A549 (cell line): ENCODE measurements at regions not wholly inside any gene's neighbourhood (a gene's known extent, or its start where the extent isn't known, plus 50 kb on each side); places are given as distances from the start of the nearest gene placed in this dataset.

Source experiments
- ATAC-seq, 2 experiments: fragments of 200-7000 bp in 1 of 2; fragments of >200 bp in 1 of 2; cut with Nextera tagmentation in 1 of 2; cut with Tn5 transposase in 1 of 2; 3 replicates each; pipeline versions ENCODE4 v1.8.0 to v1.9.1; 2018 to 2020; ENCODE audit warnings: mild to moderate bottlenecking in 1 of 2, moderate library complexity in 1 of 2
- CTCF ChIA-PET: fragments of 300-600 bp; sonication (Branson Sonifier 250); formaldehyde crosslinking; extraction: SDS; loops from one replicate; lab custom pipeline; 2021; ENCODE audit warnings: antibody characterized with exemption, inconsistent platforms; lab: Yijun Ruan, JAX
- POLR2A ChIA-PET: fragments of 350-600 bp; formaldehyde crosslinking; extraction: SDS; loops from one replicate; lab custom pipeline; 2021; ENCODE audit warnings: antibody characterized with exemption, inconsistent platforms; lab: Yijun Ruan, JAX
- DNase-seq, 2 experiments: peaks; one replicate each; pipeline versions ENCODE4 v3.0.0 to v3.0.0-alpha.2; 2011 to 2016; ENCODE audit warnings: low read depth in 1 of 2, low spot score in 1 of 2
- FAIRE-seq: peaks from 2 replicates; lab custom pipeline; 2011; peaks lifted over from hg19 to GRCh38; lab: Jason Lieb, UNC
- H3K27ac ChIP-seq, 2 experiments: fragments of >200 bp; sonication (Bioruptor Twin); formaldehyde crosslinking; 3 replicates each; pipeline ENCODE4 v1.5.1; 2016 to 2017
- H3K4me1 ChIP-seq: fragments of >200 bp; sonication (Bioruptor Twin); formaldehyde crosslinking; 3 replicates; pipeline ENCODE4 v1.6.1; 2016
- H3K4me2 ChIP-seq: fragments of >200 bp; sonication (Bioruptor Twin); formaldehyde crosslinking; 3 replicates; pipeline ENCODE4 v1.6.1; 2016
- H3K4me3 ChIP-seq: fragments of >200 bp; sonication (Bioruptor Twin); formaldehyde crosslinking; 3 replicates; pipeline ENCODE4 v1.5.1; 2016
- H3K9me3 ChIP-seq: fragments of >200 bp; sonication (Bioruptor Twin); formaldehyde crosslinking; 3 replicates; pipeline ENCODE4 v1.6.1; 2016
- CBX2 ChIP-seq: fragments of 200-600 bp; sonication (generic); IDR thresholded peaks from 2 replicates; pipeline ENCODE4 v1.6.1; 2016; ENCODE audit warnings: low read depth, mild to moderate bottlenecking, borderline replicate concordance
- CBX8 ChIP-seq: fragments of 200-600 bp; sonication (generic); IDR thresholded peaks from 2 replicates; pipeline ENCODE4 v1.6.1; 2016
- CEBPB ChIP-seq, 2 experiments: fragments of >200 bp in 1 of 2; sonication (Bioruptor Twin) in 1 of 2; formaldehyde crosslinking in 1 of 2; IDR thresholded peaks; 2 replicates each; pipeline ENCODE4 v1.6.1; 2012 to 2016
- CHD4 ChIP-seq: fragments of 200-600 bp; sonication (generic); IDR thresholded peaks from 2 replicates; pipeline ENCODE4 v1.6.1; 2016; ENCODE audit warnings: antibody characterized with exemption, mild to moderate bottlenecking, borderline replicate concordance
- EHMT2 ChIP-seq: fragments of 200-600 bp; sonication (generic); IDR thresholded peaks from 2 replicates; pipeline ENCODE4 v1.6.1; 2016; ENCODE audit warnings: antibody characterized with exemption, low read depth, mild to moderate bottlenecking, moderate library complexity
- ELK1 ChIP-seq: fragments of 150-350 bp; IDR thresholded peaks from 2 replicates; pipeline ENCODE4 v1.6.1; 2014; ENCODE audit warnings: low read depth, mild to moderate bottlenecking, low read length
- EP300 ChIP-seq, 2 experiments: fragments of >200 bp; sonication (Bioruptor Twin); formaldehyde crosslinking; IDR thresholded peaks; 2 replicates in 1 of 2; 3 replicates in 1 of 2; pipeline ENCODE4 v1.6.1; 2016 to 2017
- ESRRA ChIP-seq: fragments of 150-350 bp; IDR thresholded peaks from 2 replicates; pipeline ENCODE4 v1.6.1; 2014; ENCODE audit warnings: mild to moderate bottlenecking, low read length, borderline replicate concordance
- FOSB ChIP-seq: fragments of 250-450 bp; sonication (Bioruptor Pico); IDR thresholded peaks from 2 replicates; pipeline ENCODE4 v1.5.0; 2020; ENCODE audit warnings: mild to moderate bottlenecking, moderate library complexity
- FOSL2 ChIP-seq, 2 experiments: fragments of 450-650 bp in 1 of 2; fragments of >200 bp in 1 of 2; sonication (Bioruptor Twin) in 1 of 2; formaldehyde crosslinking; IDR thresholded peaks; 2 replicates each; pipeline versions ENCODE4 v1.5.0 to v1.6.1; 2016 to 2020; ENCODE audit warnings: mild to moderate bottlenecking in 1 of 2, moderate library complexity in 1 of 2
- FOXS1 ChIP-seq: fragments of 250-450 bp; sonication (Bioruptor Pico); IDR thresholded peaks from 2 replicates; pipeline ENCODE4 v1.5.0; 2020; ENCODE audit warnings: mild to moderate bottlenecking, moderate library complexity
- HDAC2 ChIP-seq: fragments of 200-600 bp; sonication (generic); IDR thresholded peaks from 2 replicates; pipeline ENCODE4 v1.6.1; 2016
- HEYL ChIP-seq: fragments of 250-450 bp; sonication (Bioruptor Pico); IDR thresholded peaks from 2 replicates; pipeline ENCODE4 v1.8.0; 2021; ENCODE audit warnings: mild to moderate bottlenecking, moderate library complexity
- HMGXB4 ChIP-seq: fragments of 250-450 bp; sonication (Bioruptor Pico); IDR thresholded peaks from 2 replicates; pipeline ENCODE4 v1.5.0; 2021; ENCODE audit warnings: mild to moderate bottlenecking, moderate library complexity, borderline replicate concordance
- JUNB ChIP-seq: fragments of >200 bp; sonication (Bioruptor Twin); formaldehyde crosslinking; IDR thresholded peaks from 2 replicates; pipeline ENCODE4 v1.6.1; 2016
- KDM1A ChIP-seq: fragments of 200-600 bp; sonication (generic); IDR thresholded peaks from 2 replicates; pipeline ENCODE4 v1.6.1; 2016; ENCODE audit warnings: low read depth, mild to moderate bottlenecking
- MAFK ChIP-seq: fragments of 450-650 bp; IDR thresholded peaks from 2 replicates; pipeline ENCODE4 v1.6.1; 2014; ENCODE audit not compliant: partially characterized antibody
- MAX ChIP-seq: IDR thresholded peaks from 2 replicates; pipeline ENCODE4 v1.6.1; 2012
- POLR2AphosphoS2 ChIP-seq: conservative IDR thresholded peaks from 2 replicates; pipeline ENCODE4 v1.6.1; 2012; ENCODE audit warnings: low read length, improper control_type of control experiment, inconsistent platforms
- RCOR1 ChIP-seq: fragments of 150-350 bp; IDR thresholded peaks from 2 replicates; pipeline ENCODE4 v1.6.1; 2014; ENCODE audit warnings: antibody characterized with exemption, low read length, low read depth
- SREBF2 ChIP-seq: fragments of 450-650 bp; IDR thresholded peaks from 2 replicates; pipeline ENCODE4 v1.6.1; 2014; ENCODE audit warnings: mild to moderate bottlenecking, moderate library complexity
- ZFP36 ChIP-seq: fragments of 450-650 bp; IDR thresholded peaks from 2 replicates; pipeline ENCODE4 v1.6.1; 2014; ENCODE audit warnings: borderline replicate concordance; ENCODE audit not compliant: partially characterized antibody
- WGBS: methylation state at CpG from one replicate; pipeline ENCODE4 v1.1.6; 2017; ENCODE audit errors: missing lambda C conversion rate; 5-methylcytosine and 5-hydroxymethylcytosine counted together
- TF ChIP-seq, protein P1 (sequence below): fragments of 450-650 bp; IDR thresholded peaks from 2 replicates; pipeline ENCODE4 v1.6.1; 2014; ENCODE audit warnings: antibody characterized with exemption
- TF ChIP-seq, protein P2 (sequence below): IDR thresholded peaks from 2 replicates; pipeline ENCODE4 v1.6.1; 2012
- TF ChIP-seq, protein P3 (sequence below): fragments of 250-450 bp; sonication (Bioruptor Pico); IDR thresholded peaks from 2 replicates; pipeline ENCODE4 v1.5.0; 2020; ENCODE audit warnings: low read depth, mild to moderate bottlenecking, moderate library complexity

- Histone ChIP-seq H3K27ac (peak overlapping the region; percentile 78 to 98), H3K4me2 (peak overlapping the region; percentile 58), H3K4me3 (no peak overlapping the region)
- no peak for DNase-seq
- TF ChIP-seq MAFK (no peak), ELK1 (no peak), MAX (peak; percentile 12; the same call in 1 of the 2 replicates), KDM1A (peak; percentile 91), ZFP36 (peak; percentile 33), FOSL2 (IDR thresholded peaks at IDR 0.05) (no peak), FOSL2 (CRISPR knock-in tag; IDR thresholded peaks at IDR 0.05) (peak; percentile 70), HDAC2 (peak; percentile 66; the same call in 1 of the 2 replicates), POLR2AphosphoS2 (no peak), RCOR1 (0 out of 2 replicates have a peak, but pooled peaks have one; percentile 65), CHD4 (no peak; the same call in 1 of the 2 replicates), CEBPB (IDR thresholded peaks at IDR 0.05) (no peak), HMGXB4 (CRISPR knock-in tag) (no peak)
- TF ChIP-seq, protein P1, sequence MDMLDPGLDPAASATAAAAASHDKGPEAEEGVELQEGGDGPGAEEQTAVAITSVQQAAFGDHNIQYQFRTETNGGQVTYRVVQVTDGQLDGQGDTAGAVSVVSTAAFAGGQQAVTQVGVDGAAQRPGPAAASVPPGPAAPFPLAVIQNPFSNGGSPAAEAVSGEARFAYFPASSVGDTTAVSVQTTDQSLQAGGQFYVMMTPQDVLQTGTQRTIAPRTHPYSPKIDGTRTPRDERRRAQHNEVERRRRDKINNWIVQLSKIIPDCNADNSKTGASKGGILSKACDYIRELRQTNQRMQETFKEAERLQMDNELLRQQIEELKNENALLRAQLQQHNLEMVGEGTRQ, result 0 out of 2 replicates have a peak, but pooled peaks have one; percentile 2
- TF ChIP-seq, protein P2, sequence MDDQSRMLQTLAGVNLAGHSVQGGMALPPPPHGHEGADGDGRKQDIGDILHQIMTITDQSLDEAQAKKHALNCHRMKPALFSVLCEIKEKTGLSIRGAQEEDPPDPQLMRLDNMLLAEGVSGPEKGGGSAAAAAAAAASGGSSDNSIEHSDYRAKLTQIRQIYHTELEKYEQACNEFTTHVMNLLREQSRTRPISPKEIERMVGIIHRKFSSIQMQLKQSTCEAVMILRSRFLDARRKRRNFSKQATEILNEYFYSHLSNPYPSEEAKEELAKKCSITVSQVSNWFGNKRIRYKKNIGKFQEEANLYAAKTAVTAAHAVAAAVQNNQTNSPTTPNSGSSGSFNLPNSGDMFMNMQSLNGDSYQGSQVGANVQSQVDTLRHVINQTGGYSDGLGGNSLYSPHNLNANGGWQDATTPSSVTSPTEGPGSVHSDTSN, result no peak
- TF ChIP-seq, all 56 proteins: peak for 7
- H3K4me1 ChIP-seq, result peaks cover 57% of the 10 kb centered on the region
- H3K9me3 ChIP-seq, result no peaks in the 10 kb centered on the region
- no peak for ATAC-seq
- POLR2A ChIA-PET, result interaction anchor here (0.6 to 1.3 kb wide), 2 partner anchors 18 to 99 kb away, joined by 3 to 7 read pairs; no protein-coding TSS in a partner anchor
- 47% methylated on average over 22 of the region's 22 CpGs for WGBS
- FAIRE-seq, result no peak
- CTCF ChIA-PET, result interaction anchor here (0.5 to 3.2 kb wide), 10 partner anchors 11 to 334 kb away, joined by 3 to 15 read pairs (median 4); no protein-coding TSS in a partner anchor
These were observed 155.7 kb downstream of the C9orf50 start for GRCh38 chr9:129464972-129465833.

GRCh38 chr9:129463994-129464393 lies 156.9 kb downstream of the C9orf50 start:
- no peak overlapping the region for H3K4me2 ChIP-seq
- ChIA-PET CTCF (interaction anchor here (0.6 to 3.2 kb wide), 10 partner anchors 19 to 333 kb away, joined by 3 to 15 read pairs (median 4); no protein-coding TSS in a partner anchor), POLR2A (interaction anchor here (0.6 to 1.5 kb wide), 3 partner anchors 19 to 81 kb away, joined by 3 to 4 read pairs (median 3); no protein-coding TSS in a partner anchor)
- FAIRE-seq (no peak), ATAC-seq (no peak), DNase-seq (no peak)
- no peak overlapping the region for H3K4me3 ChIP-seq
- peak overlapping the region; percentile 78 to 98 for H3K27ac ChIP-seq
- WGBS, result 88% methylated on average over 5 of the region's 5 CpGs
- no peaks in the 10 kb centered on the region for H3K9me3 ChIP-seq
- no peak for TF ChIP-seq SREBF2
- TF ChIP-seq FOXS1 (CRISPR knock-in tag), result no peak
- TF ChIP-seq FOSL2 (IDR thresholded peaks at IDR 0.05), result no peak
- no peak for TF ChIP-seq FOSL2 (CRISPR knock-in tag; IDR thresholded peaks at IDR 0.05)
- TF ChIP-seq ESRRA, result no peak
- no peak for TF ChIP-seq MAX
- TF ChIP-seq, protein P2, result no peak
- TF ChIP-seq MAFK, result no peak
- no peak for TF ChIP-seq JUNB
- TF ChIP-seq EHMT2, result no peak
- no peak for TF ChIP-seq CBX8
- no peak for TF ChIP-seq FOSB (CRISPR knock-in tag)
- TF ChIP-seq EP300 (IDR thresholded peaks at IDR 0.05), result no peak
- TF ChIP-seq HEYL (CRISPR knock-in tag), result no peak
- no peak for TF ChIP-seq CBX2
- TF ChIP-seq, protein P3, sequence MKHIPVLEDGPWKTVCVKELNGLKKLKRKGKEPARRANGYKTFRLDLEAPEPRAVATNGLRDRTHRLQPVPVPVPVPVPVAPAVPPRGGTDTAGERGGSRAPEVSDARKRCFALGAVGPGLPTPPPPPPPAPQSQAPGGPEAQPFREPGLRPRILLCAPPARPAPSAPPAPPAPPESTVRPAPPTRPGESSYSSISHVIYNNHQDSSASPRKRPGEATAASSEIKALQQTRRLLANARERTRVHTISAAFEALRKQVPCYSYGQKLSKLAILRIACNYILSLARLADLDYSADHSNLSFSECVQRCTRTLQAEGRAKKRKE (CRISPR knock-in tag), result no peak
- H3K4me1 ChIP-seq, result peaks cover 56% of the 10 kb centered on the region
